NOMO-1 treated with DMSO at 0.1 percent for 48 hours (cell line): ENCODE measurements at regions not wholly inside any gene's neighbourhood (a gene's known extent, or its start where the extent isn't known, plus 50 kb on each side); places are given as distances from the start of the nearest gene placed in this dataset.
A peak's percentile ranks its signal among the peaks of the same experiment; 100 is the strongest.

Experiments
- DNase-seq: peaks from one replicate; lab custom pipeline; 2025; ENCODE audit not compliant: unreplicated experiment; lab: John Stamatoyannopoulos, UW

GRCh38 chr18:78514910-78515670 is 464.5 kb upstream of the SALL3 start:
- DNase-seq: no peak

GRCh38 chr18:78517328-78517727 is 462.3 kb upstream of the SALL3 start:
- no peak for DNase-seq

GRCh38 chr18:78517973-78518372 is 461.6 kb upstream of the SALL3 start:
- DNase-seq: no peak

GRCh38 chr18:78518805-78519204 is 460.8 kb upstream of the SALL3 start:
- DNase-seq: no peak

- DNase-seq: no peak
Observed at GRCh38 chr18:78519394-78520062, 460.1 kb upstream of the SALL3 start.

- DNase-seq: no peak
Observed at GRCh38 chr18:78521136-78521535, 458.5 kb upstream of the SALL3 start.

GRCh38 chr18:78521744-78522143 is 457.9 kb upstream of the SALL3 start:
- DNase-seq: no peak

- DNase-seq: no peak
Observed at GRCh38 chr18:78522507-78522906, 457.1 kb upstream of the SALL3 start.

- DNase-seq: no peak
Observed at GRCh38 chr18:78523850-78524249, 455.8 kb upstream of the SALL3 start.

- DNase-seq: peak; percentile 31
Observed at GRCh38 chr18:78525366-78526111, 454.1 kb upstream of the SALL3 start.

GRCh38 chr18:78526275-78526674 is 453.3 kb upstream of the SALL3 start:
- no peak for DNase-seq

- no peak for DNase-seq
Observed at GRCh38 chr18:78526923-78527711, 452.5 kb upstream of the SALL3 start.

GRCh38 chr18:78527984-78528383 is 451.6 kb upstream of the SALL3 start:
- no peak for DNase-seq

- no peak for DNase-seq
Observed at GRCh38 chr18:78528411-78529258, 451.0 kb upstream of the SALL3 start.

GRCh38 chr18:78531637-78532036 is 448.0 kb upstream of the SALL3 start:
- DNase-seq: no peak

GRCh38 chr18:78538669-78539440 is 440.8 kb upstream of the SALL3 start:
- no peak for DNase-seq

- no peak for DNase-seq
Observed at GRCh38 chr18:78540636-78541529, 438.7 kb upstream of the SALL3 start.

- DNase-seq: peak; percentile 48
Observed at GRCh38 chr18:78542204-78542603, 437.4 kb upstream of the SALL3 start.
